Caco-2 (cell line): ENCODE measurements at regions not wholly inside any gene's neighbourhood (a gene's known extent, or its start where the extent isn't known, plus 50 kb on each side); places are given as distances from the start of the nearest gene placed in this dataset.

ENCODE experiments used
- BruUV-seq: library from RNA; stranded (reverse); fragments of 400-500 nt; replicated peaks from 2 replicates; lab custom pipeline; 2021; lab: Mats Ljungman, UMichigan
- CTCF ChIA-PET: fragments of 300-600 bp; sonication (Branson Sonifier 250); formaldehyde crosslinking; loops from one replicate; lab custom pipeline; 2022; ENCODE audit warnings: antibody characterized with exemption; lab: Charles Lee
- POLR2A ChIA-PET: fragments of 300-600 bp; sonication (Branson Sonifier 250); formaldehyde crosslinking; loops from one replicate; lab custom pipeline; 2022; ENCODE audit warnings: antibody characterized with exemption; lab: Charles Lee
- DNase-seq, 2 experiments: peaks; one replicate each; pipeline versions ENCODE4 v3.0.0 to v3.0.0-alpha.2; 2020 to 2022
- H3K27me3 ChIP-seq: replicated peaks from 2 replicates; pipeline ENCODE4 v1.6.0; 2011; ENCODE audit warnings: low read length; ENCODE audit not compliant: control insufficient read depth, insufficient read depth
- H3K36me3 ChIP-seq: 2 replicates; pipeline ENCODE4 v1.5.1; 2011; ENCODE audit warnings: low read length; ENCODE audit not compliant: control insufficient read depth, insufficient read depth
- H3K4me1 ChIP-seq: fragments of 250-450 bp; sonication (Bioruptor Pico); 2 replicates; pipeline ENCODE4 v1.5.1; 2020; ENCODE audit warnings: mild to moderate bottlenecking
- H3K4me3 ChIP-seq: 2 replicates; pipeline ENCODE4 v1.5.1; 2011; ENCODE audit warnings: low read depth, mild to moderate bottlenecking, control low read depth, low read length
- H3K9me3 ChIP-seq: fragments of 250-450 bp; sonication (Bioruptor Pico); 2 replicates; pipeline ENCODE4 v1.5.1; 2020; ENCODE audit warnings: mild to moderate bottlenecking, moderate library complexity
- H3K27ac Mint-ChIP-seq: one replicate; pipeline ENCODE4 v1.8.0; 2022; ENCODE audit warnings: mixed read lengths; ENCODE audit not compliant: unreplicated experiment
- H3K27me3 Mint-ChIP-seq: one replicate; pipeline ENCODE4 v1.8.0; 2022; ENCODE audit warnings: mixed read lengths; ENCODE audit not compliant: insufficient read depth, unreplicated experiment
- H3K36me3 Mint-ChIP-seq: one replicate; pipeline ENCODE4 v1.8.0; 2022; ENCODE audit warnings: mild to moderate bottlenecking, mixed read lengths; ENCODE audit not compliant: insufficient read depth, unreplicated experiment
- H3K4me1 Mint-ChIP-seq: one replicate; pipeline ENCODE4 v1.8.0; 2022; ENCODE audit warnings: low read depth, mixed read lengths; ENCODE audit not compliant: unreplicated experiment
- H3K4me3 Mint-ChIP-seq: one replicate; pipeline ENCODE4 v1.8.0; 2022; ENCODE audit warnings: mild to moderate bottlenecking, moderate library complexity, mixed read lengths; ENCODE audit not compliant: unreplicated experiment
- H3K9me3 Mint-ChIP-seq: one replicate; pipeline ENCODE4 v1.8.0; 2022; ENCODE audit warnings: mixed read lengths; ENCODE audit not compliant: unreplicated experiment
- intact Hi-C: fragments of 100-400 bp; cut with micrococcal nuclease; formaldehyde crosslinking; loops from one replicate; pipeline ENCODE4 v1.10.0; 2022; ENCODE audit not compliant: unreplicated experiment
- TF ChIP-seq, protein P1 (sequence below), 2 experiments: fragments of 200-600 bp in 1 of 2; IDR thresholded peaks; 1 replicate in 1 of 2; 2 replicates in 1 of 2; pipeline versions ENCODE4 v1.5.1 to v1.8.0; 2011 to 2022; ENCODE audit warnings: antibody characterized with exemption in 1 of 2, control low read depth in 1 of 2, inconsistent platforms in 1 of 2, low read depth in 1 of 2, low read length in 1 of 2, mild to moderate bottlenecking in 1 of 2, moderate library complexity in 1 of 2; ENCODE audit not compliant: insufficient read depth in 1 of 2, severe bottlenecking in 1 of 2, unreplicated experiment in 1 of 2

DNA sequence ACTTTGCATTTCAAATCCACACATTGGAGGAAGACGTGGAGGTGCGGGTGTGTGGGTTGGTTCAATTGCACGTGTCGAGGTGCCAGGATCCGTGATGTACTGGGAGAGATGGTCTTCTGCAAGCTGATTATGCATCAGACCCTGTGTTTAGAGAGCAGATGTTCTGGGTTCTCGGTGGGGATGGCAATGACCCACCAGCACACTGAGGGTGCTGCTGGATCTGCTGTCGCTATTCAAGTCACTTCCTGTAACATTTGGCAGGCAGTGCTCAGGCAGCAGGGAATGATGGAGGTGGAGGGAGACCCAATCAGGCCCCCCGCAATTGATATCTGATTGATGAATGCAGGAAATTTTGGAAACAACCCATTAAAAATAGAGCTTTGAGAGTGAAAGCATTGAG is 830.1 kb upstream of the POU3F3 start:
- TF ChIP-seq, protein P1, sequence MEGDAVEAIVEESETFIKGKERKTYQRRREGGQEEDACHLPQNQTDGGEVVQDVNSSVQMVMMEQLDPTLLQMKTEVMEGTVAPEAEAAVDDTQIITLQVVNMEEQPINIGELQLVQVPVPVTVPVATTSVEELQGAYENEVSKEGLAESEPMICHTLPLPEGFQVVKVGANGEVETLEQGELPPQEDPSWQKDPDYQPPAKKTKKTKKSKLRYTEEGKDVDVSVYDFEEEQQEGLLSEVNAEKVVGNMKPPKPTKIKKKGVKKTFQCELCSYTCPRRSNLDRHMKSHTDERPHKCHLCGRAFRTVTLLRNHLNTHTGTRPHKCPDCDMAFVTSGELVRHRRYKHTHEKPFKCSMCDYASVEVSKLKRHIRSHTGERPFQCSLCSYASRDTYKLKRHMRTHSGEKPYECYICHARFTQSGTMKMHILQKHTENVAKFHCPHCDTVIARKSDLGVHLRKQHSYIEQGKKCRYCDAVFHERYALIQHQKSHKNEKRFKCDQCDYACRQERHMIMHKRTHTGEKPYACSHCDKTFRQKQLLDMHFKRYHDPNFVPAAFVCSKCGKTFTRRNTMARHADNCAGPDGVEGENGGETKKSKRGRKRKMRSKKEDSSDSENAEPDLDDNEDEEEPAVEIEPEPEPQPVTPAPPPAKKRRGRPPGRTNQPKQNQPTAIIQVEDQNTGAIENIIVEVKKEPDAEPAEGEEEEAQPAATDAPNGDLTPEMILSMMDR (IDR thresholded peaks at IDR 0.05; ENCODE audit: insufficient read depth in 1 of 2, low read depth in 1 of 2, low read length in 1 of 2, severe bottlenecking in 1 of 2, unreplicated experiment in 1 of 2) = no peak
- Histone ChIP-seq H3K36me3 (no peaks in the 10 kb centered on the region), H3K4me1 (no peaks in the 10 kb centered on the region), H3K4me3 (no peak overlapping the region), H3K27me3 (peaks cover 2% of the 10 kb centered on the region; the same call in 1 of the 2 replicates), H3K9me3 (no peaks in the 10 kb centered on the region)
- no peak for DNase-seq
- H3K27ac Mint-ChIP-seq = no peak overlapping the region
- H3K9me3 Mint-ChIP-seq = no peaks in the 10 kb centered on the region
- intact Hi-C loops = no loop called here
- no peak overlapping the region for H3K4me3 Mint-ChIP-seq
- no TSS peak for BruUV-seq
- H3K4me1 Mint-ChIP-seq = no peaks in the 10 kb centered on the region
- CTCF ChIA-PET = no interaction called here
- POLR2A ChIA-PET = no interaction called here
- no peaks in the 10 kb centered on the region for H3K36me3 Mint-ChIP-seq
- peaks cover 18% of the 10 kb centered on the region for H3K27me3 Mint-ChIP-seq

DNA sequence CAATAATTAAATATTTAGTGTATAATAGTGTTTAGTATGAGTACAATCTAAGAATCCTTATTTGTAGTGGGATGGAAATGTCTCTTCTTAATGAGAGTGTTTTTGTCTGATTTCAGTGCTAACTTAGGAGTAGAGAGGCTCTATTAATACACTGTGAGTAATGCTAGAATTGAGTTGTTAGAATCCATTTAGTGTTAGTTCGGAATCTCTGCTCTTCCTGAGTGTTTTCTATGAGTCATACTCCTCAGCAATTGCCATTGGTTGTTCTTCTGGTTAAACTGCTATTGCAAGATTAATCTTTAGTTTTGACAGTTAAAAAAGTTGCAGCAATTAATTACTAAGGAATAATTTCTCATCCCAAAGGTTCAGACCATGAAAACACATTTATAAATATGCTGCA is 828.6 kb upstream of the POU3F3 start:
- no peaks in the 10 kb centered on the region for H3K9me3 Mint-ChIP-seq
- Histone ChIP-seq H3K9me3 (no peaks in the 10 kb centered on the region), H3K4me3 (no peak overlapping the region), H3K36me3 (no peaks in the 10 kb centered on the region), H3K4me1 (no peaks in the 10 kb centered on the region), H3K27me3 (peaks cover 2% of the 10 kb centered on the region; the same call in 1 of the 2 replicates)
- no peak overlapping the region for H3K4me3 Mint-ChIP-seq
- intact Hi-C loops = no loop called here
- BruUV-seq = no TSS peak
- H3K4me1 Mint-ChIP-seq = no peaks in the 10 kb centered on the region
- ChIA-PET CTCF (no interaction called here), POLR2A (no interaction called here)
- peaks cover 17% of the 10 kb centered on the region for H3K27me3 Mint-ChIP-seq
- no peak overlapping the region for H3K27ac Mint-ChIP-seq
- TF ChIP-seq, protein P1 (IDR thresholded peaks at IDR 0.05; ENCODE audit: insufficient read depth in 1 of 2, low read depth in 1 of 2, low read length in 1 of 2, severe bottlenecking in 1 of 2, unreplicated experiment in 1 of 2) = no peak
- DNase-seq = no peak
- H3K36me3 Mint-ChIP-seq = no peaks in the 10 kb centered on the region

DNA sequence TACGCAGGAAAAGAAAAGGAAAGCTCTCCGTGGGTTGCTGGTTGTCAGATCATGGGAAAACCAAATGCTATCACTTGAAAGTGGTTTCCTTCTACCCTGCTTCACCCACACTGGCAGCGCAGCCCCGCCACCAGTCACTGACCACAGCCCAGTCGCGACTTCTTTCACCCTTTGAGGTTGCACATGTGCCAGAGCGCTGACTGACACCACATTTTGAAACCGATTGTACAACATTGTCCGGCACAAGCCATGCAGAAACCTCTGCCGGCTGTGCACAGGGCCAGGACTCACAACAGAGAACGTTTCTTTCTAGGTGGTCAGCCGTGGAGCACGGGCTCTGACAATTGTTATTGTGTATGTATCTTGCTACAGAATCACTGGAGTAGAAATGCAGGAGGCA is 827.2 kb upstream of the POU3F3 start:
- H3K27me3 Mint-ChIP-seq = peaks cover 13% of the 10 kb centered on the region
- H3K27ac Mint-ChIP-seq = no peak overlapping the region
- POLR2A ChIA-PET = no interaction called here
- intact Hi-C loops = no loop called here
- no peak for DNase-seq
- Histone ChIP-seq H3K4me1 (no peaks in the 10 kb centered on the region), H3K9me3 (no peaks in the 10 kb centered on the region), H3K36me3 (no peaks in the 10 kb centered on the region), H3K4me3 (no peak overlapping the region), H3K27me3 (peaks cover 2% of the 10 kb centered on the region; the same call in 1 of the 2 replicates)
- CTCF ChIA-PET = no interaction called here
- no peaks in the 10 kb centered on the region for H3K9me3 Mint-ChIP-seq
- H3K4me1 Mint-ChIP-seq = no peaks in the 10 kb centered on the region
- no peak overlapping the region for H3K4me3 Mint-ChIP-seq
- TF ChIP-seq, protein P1 (IDR thresholded peaks at IDR 0.05; ENCODE audit: insufficient read depth in 1 of 2, low read depth in 1 of 2, low read length in 1 of 2, severe bottlenecking in 1 of 2, unreplicated experiment in 1 of 2) = no peak
- H3K36me3 Mint-ChIP-seq = no peaks in the 10 kb centered on the region
- no TSS peak for BruUV-seq
